Pons (tissue), 1 donor: ENCODE measurements at regions not wholly inside any gene's neighbourhood (a gene's known extent, or its start where the extent isn't known, plus 50 kb on each side); places are given as distances from the start of the nearest gene placed in this dataset.

Source experiments
- DNase-seq: peaks from one replicate; pipeline ENCODE4 v3.0.0-alpha.2; 2016; ENCODE audit warnings: low spot score

GRCh38 chr17:22441776-22442175 lies 749.5 kb downstream of the KCNJ18 start:
- DNase-seq = no peak

GRCh38 chr17:22443061-22443460 lies 750.7 kb downstream of the KCNJ18 start:
- no peak for DNase-seq

GRCh38 chr17:22453181-22453580 lies 760.9 kb downstream of the KCNJ18 start:
- no peak for DNase-seq

GRCh38 chr17:22454070-22454999 lies 762.0 kb downstream of the KCNJ18 start:
- no peak for DNase-seq

GRCh38 chr17:22459331-22459952 lies 767.1 kb downstream of the KCNJ18 start:
- no peak for DNase-seq

GRCh38 chr17:22459953-22460350 lies 767.6 kb downstream of the KCNJ18 start:
- DNase-seq = no peak

GRCh38 chr17:22460461-22461063 lies 768.2 kb downstream of the KCNJ18 start:
- DNase-seq = no peak

- no peak for DNase-seq
Measured at GRCh38 chr17:22461460-22462145, 769.3 kb downstream of the KCNJ18 start.

- DNase-seq = no peak
Measured at GRCh38 chr17:22462461-22462860, 770.1 kb downstream of the KCNJ18 start.

GRCh38 chr17:22463110-22463850 lies 771.0 kb downstream of the KCNJ18 start:
- DNase-seq = peak; percentile 43

GRCh38 chr17:22464041-22464440 lies 771.7 kb downstream of the KCNJ18 start:
- no peak for DNase-seq

- no peak for DNase-seq
Measured at GRCh38 chr17:22467720-22468119, 775.4 kb downstream of the KCNJ18 start.

- no peak for DNase-seq
Measured at GRCh38 chr17:22469101-22469880, 777.0 kb downstream of the KCNJ18 start.

GRCh38 chr17:22469941-22470340 lies 777.6 kb downstream of the KCNJ18 start:
- DNase-seq = no peak

GRCh38 chr17:22470411-22471175 lies 778.3 kb downstream of the KCNJ18 start:
- no peak for DNase-seq

GRCh38 chr17:22484826-22485225 lies 792.5 kb downstream of the KCNJ18 start:
- no peak for DNase-seq

- DNase-seq = no peak
Measured at GRCh38 chr17:22490399-22490798, 798.1 kb downstream of the KCNJ18 start.

GRCh38 chr17:22492331-22492730 lies 800.0 kb downstream of the KCNJ18 start:
- DNase-seq = no peak

GRCh38 chr17:22496450-22496849 lies 804.1 kb downstream of the KCNJ18 start:
- no peak for DNase-seq

- DNase-seq = no peak
Measured at GRCh38 chr17:22503322-22503899, 811.1 kb downstream of the KCNJ18 start.
